ENCODE measurements at regions not wholly inside any gene's neighbourhood (a gene's known extent, or its start where the extent isn't known, plus 50 kb on each side); places are given as distances from the start of the nearest gene placed in this dataset.

DNA sequence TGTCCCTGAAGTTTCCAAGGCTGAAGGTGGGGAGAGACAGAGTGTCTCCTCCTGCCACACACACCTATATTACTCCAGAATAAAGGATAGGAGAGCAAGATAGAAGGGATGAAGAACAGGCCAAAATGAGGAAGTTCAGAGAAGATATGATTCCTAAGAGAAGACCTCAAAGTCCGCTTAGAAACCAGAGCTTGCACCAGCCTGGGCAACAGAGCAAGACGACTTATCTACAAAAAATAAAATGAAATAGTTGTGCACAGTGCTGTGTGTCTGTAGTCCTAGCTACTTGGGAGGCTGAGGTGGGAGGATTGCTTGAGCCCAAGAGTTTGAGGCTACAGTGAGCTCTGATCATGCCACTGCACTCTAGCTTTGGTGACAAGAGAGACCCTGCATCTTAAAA is 128.2 kb downstream of the HS3ST3B1 start:
- TF ChIP-seq, protein P1, sequence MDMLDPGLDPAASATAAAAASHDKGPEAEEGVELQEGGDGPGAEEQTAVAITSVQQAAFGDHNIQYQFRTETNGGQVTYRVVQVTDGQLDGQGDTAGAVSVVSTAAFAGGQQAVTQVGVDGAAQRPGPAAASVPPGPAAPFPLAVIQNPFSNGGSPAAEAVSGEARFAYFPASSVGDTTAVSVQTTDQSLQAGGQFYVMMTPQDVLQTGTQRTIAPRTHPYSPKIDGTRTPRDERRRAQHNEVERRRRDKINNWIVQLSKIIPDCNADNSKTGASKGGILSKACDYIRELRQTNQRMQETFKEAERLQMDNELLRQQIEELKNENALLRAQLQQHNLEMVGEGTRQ (IDR thresholded peaks at IDR 0.05; ENCODE audit: low read depth, low read length), result no peak
- TF ChIP-seq, protein P1 (CRISPR knock-in tag; IDR thresholded peaks at IDR 0.05; ENCODE audit: borderline replicate concordance), result no peak
- TF ChIP-seq NFATC3 (CRISPR knock-in tag; IDR thresholded peaks at IDR 0.05) (no peak), ZBTB2 (CRISPR knock-in tag; IDR thresholded peaks at IDR 0.05; ENCODE audit: low read depth) (no peak), SALL2 (CRISPR knock-in tag; IDR thresholded peaks at IDR 0.05) (no peak), ZFX (CRISPR knock-in tag; IDR thresholded peaks at IDR 0.05; ENCODE audit: low read depth) (no peak), ZNF589 (CRISPR knock-in tag; conservative IDR thresholded peaks at IDR 0.05) (no peak)
- TF ChIP-seq, protein P2, sequence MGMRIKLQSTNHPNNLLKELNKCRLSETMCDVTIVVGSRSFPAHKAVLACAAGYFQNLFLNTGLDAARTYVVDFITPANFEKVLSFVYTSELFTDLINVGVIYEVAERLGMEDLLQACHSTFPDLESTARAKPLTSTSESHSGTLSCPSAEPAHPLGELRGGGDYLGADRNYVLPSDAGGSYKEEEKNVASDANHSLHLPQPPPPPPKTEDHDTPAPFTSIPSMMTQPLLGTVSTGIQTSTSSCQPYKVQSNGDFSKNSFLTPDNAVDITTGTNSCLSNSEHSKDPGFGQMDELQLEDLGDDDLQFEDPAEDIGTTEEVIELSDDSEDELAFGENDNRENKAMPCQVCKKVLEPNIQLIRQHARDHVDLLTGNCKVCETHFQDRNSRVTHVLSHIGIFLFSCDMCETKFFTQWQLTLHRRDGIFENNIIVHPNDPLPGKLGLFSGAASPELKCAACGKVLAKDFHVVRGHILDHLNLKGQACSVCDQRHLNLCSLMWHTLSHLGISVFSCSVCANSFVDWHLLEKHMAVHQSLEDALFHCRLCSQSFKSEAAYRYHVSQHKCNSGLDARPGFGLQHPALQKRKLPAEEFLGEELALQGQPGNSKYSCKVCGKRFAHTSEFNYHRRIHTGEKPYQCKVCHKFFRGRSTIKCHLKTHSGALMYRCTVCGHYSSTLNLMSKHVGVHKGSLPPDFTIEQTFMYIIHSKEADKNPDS (CRISPR knock-in tag; IDR thresholded peaks at IDR 0.05), result no peak

All from HepG2 (cell line).